Lower leg skin (tissue), 3 donors: ENCODE measurements at regions not wholly inside any gene's neighbourhood (a gene's known extent, or its start where the extent isn't known, plus 50 kb on each side); places are given as distances from the start of the nearest gene placed in this dataset.

Experiments used
- POLR2A ChIP-seq, 2 donors: fragments of 450-650 bp; IDR thresholded peaks; one replicate each; pipeline ENCODE4 v1.6.1; 2016 to 2017; ENCODE audit warnings: antibody characterized with exemption in 2 of 2, mild to moderate bottlenecking in 1 of 2, moderate library complexity in 1 of 2
- TF ChIP-seq, protein P1 (sequence below), 3 donors: fragments of 450-650 bp; IDR thresholded peaks; one replicate each; pipeline ENCODE4 v1.5.1; 2016; ENCODE audit warnings: antibody characterized with exemption in 3 of 3, mild to moderate bottlenecking in 3 of 3, moderate library complexity in 2 of 3

DNA sequence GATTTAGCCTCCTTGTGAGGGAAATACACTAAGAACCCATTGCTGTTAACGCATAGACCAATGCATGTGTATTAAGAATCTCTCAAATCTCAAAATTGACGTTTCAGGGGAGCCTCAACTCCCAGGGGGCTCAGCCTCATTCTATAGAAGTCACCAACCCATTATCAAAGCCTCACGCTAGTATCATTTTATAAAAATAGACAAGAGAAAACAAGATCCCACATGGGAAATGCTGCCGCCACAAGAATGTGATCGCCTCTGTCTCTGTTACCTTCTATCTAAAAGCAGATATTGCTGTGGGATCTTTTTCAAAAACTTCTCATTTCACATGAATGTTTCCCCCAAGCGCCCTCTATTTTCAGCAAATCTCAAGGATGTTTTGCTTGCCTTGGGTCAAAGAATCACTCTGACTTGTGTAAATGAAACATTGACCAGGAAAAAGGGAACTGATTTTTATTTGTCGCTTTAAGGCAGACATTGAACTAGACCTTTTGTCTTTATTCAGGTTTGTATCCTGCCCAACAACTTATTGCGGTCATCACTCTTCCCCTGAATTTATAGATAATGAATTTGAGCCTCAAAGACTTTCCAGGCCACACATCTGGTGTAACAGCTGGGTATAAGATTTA lies 679.0 kb upstream of the ID2 start:
- TF ChIP-seq, protein P1, sequence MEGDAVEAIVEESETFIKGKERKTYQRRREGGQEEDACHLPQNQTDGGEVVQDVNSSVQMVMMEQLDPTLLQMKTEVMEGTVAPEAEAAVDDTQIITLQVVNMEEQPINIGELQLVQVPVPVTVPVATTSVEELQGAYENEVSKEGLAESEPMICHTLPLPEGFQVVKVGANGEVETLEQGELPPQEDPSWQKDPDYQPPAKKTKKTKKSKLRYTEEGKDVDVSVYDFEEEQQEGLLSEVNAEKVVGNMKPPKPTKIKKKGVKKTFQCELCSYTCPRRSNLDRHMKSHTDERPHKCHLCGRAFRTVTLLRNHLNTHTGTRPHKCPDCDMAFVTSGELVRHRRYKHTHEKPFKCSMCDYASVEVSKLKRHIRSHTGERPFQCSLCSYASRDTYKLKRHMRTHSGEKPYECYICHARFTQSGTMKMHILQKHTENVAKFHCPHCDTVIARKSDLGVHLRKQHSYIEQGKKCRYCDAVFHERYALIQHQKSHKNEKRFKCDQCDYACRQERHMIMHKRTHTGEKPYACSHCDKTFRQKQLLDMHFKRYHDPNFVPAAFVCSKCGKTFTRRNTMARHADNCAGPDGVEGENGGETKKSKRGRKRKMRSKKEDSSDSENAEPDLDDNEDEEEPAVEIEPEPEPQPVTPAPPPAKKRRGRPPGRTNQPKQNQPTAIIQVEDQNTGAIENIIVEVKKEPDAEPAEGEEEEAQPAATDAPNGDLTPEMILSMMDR (IDR thresholded peaks at IDR 0.05) = no peak
- TF ChIP-seq POLR2A (IDR thresholded peaks at IDR 0.05) = no peak
